Neural progenitor cell (in vitro differentiated cells): ENCODE measurements at regions not wholly inside any gene's neighbourhood (a gene's known extent, or its start where the extent isn't known, plus 50 kb on each side); places are given as distances from the start of the nearest gene placed in this dataset.

Experiments used
- DNase-seq: peaks from one replicate; pipeline ENCODE4 v3.0.0-alpha.2; 2016; ENCODE audit warnings: low spot score
- H2AFZ ChIP-seq: fragments of 200-600 bp; sonication (generic); replicated peaks from 2 replicates; pipeline ENCODE4 v1.6.1; 2016; ENCODE audit warnings: antibody characterized with exemption
- H3F3A ChIP-seq: fragments of 200-600 bp; sonication (generic); 2 replicates; pipeline ENCODE4 v1.6.1; 2016; ENCODE audit warnings: antibody characterized with exemption, low read depth
- H3K27ac ChIP-seq: fragments of 200-600 bp; sonication (generic); 2 replicates; pipeline ENCODE4 v1.5.1; 2016; ENCODE audit warnings: mild to moderate bottlenecking
- H3K27me3 ChIP-seq: fragments of 200-600 bp; sonication (generic); 2 replicates; pipeline ENCODE4 v1.6.1; 2016; ENCODE audit warnings: mild to moderate bottlenecking, moderate library complexity
- H3K36me3 ChIP-seq: fragments of 200-600 bp; sonication (generic); 2 replicates; pipeline ENCODE4 v1.5.1; 2016
- H3K4me1 ChIP-seq: fragments of 200-600 bp; sonication (generic); 2 replicates; pipeline ENCODE4 v1.6.1; 2016; ENCODE audit warnings: mixed run types
- H3K4me2 ChIP-seq: fragments of 200-600 bp; sonication (generic); 2 replicates; pipeline ENCODE4 v1.6.1; 2016
- H3K4me3 ChIP-seq: fragments of 200-600 bp; sonication (generic); 2 replicates; pipeline ENCODE4 v1.5.1; 2016
- H3K79me2 ChIP-seq: fragments of 200-600 bp; sonication (generic); 2 replicates; pipeline ENCODE4 v1.6.1; 2016; ENCODE audit warnings: low read depth
- H3K9ac ChIP-seq: fragments of 200-600 bp; sonication (generic); 2 replicates; pipeline ENCODE4 v1.6.1; 2016
- H3K9me3 ChIP-seq: fragments of 200-600 bp; sonication (generic); 2 replicates; pipeline ENCODE4 v1.5.1; 2016; ENCODE audit warnings: low read depth
- H4K20me1 ChIP-seq: fragments of 200-600 bp; sonication (generic); 2 replicates; pipeline ENCODE4 v1.6.1; 2016; ENCODE audit warnings: low read depth
- H3K27ac Mint-ChIP-seq: 3 replicates; pipeline ENCODE4 v1.8.0; 2021; ENCODE audit warnings: mixed read lengths
- H3K27me3 Mint-ChIP-seq: 2 replicates; pipeline ENCODE4 v1.8.0; 2022; ENCODE audit warnings: low read depth, mild to moderate bottlenecking, inconsistent platforms, moderate library complexity, mixed read lengths; ENCODE audit not compliant: insufficient read depth
- H3K36me3 Mint-ChIP-seq: 3 replicates; pipeline ENCODE4 v1.8.0; 2021; ENCODE audit warnings: mixed read lengths
- H3K4me1 Mint-ChIP-seq: 3 replicates; pipeline ENCODE4 v1.8.0; 2021; ENCODE audit warnings: mixed read lengths
- H3K4me3 Mint-ChIP-seq: 3 replicates; pipeline ENCODE4 v1.8.0; 2021; ENCODE audit warnings: mild to moderate bottlenecking, moderate library complexity, mixed read lengths
- H3K9me3 Mint-ChIP-seq: 3 replicates; pipeline ENCODE4 v1.8.0; 2020; ENCODE audit warnings: mixed read lengths
- EZH2 ChIP-seq: fragments of 200-600 bp; sonication (generic); IDR thresholded peaks from 2 replicates; pipeline ENCODE4 v1.6.1; 2017; ENCODE audit warnings: antibody characterized with exemption, mild to moderate bottlenecking, moderate library complexity
- EZH2phosphoT487 ChIP-seq: fragments of 200-600 bp; sonication (generic); IDR thresholded peaks from 2 replicates; pipeline ENCODE4 v1.6.1; 2017; ENCODE audit warnings: antibody characterized with exemption
- TF ChIP-seq, protein P1 (sequence below): fragments of 200-600 bp; sonication (generic); IDR thresholded peaks from 2 replicates; pipeline ENCODE4 v1.5.1; 2017; ENCODE audit warnings: antibody characterized with exemption, mild to moderate bottlenecking

GRCh38 chr3:3745693-3746092, 53.5 kb upstream of the LRRN1 start:
- no peak for DNase-seq
- no peak overlapping the region for H3K9ac ChIP-seq
- no peaks in the 10 kb centered on the region for H3K9me3 ChIP-seq
- no peak overlapping the region for H2AFZ ChIP-seq
- no peak overlapping the region for H3K4me3 Mint-ChIP-seq
- H3K9me3 Mint-ChIP-seq = no peaks in the 10 kb centered on the region
- TF ChIP-seq EZH2 (no peak), EZH2phosphoT487 (no peak)
- TF ChIP-seq, protein P1, sequence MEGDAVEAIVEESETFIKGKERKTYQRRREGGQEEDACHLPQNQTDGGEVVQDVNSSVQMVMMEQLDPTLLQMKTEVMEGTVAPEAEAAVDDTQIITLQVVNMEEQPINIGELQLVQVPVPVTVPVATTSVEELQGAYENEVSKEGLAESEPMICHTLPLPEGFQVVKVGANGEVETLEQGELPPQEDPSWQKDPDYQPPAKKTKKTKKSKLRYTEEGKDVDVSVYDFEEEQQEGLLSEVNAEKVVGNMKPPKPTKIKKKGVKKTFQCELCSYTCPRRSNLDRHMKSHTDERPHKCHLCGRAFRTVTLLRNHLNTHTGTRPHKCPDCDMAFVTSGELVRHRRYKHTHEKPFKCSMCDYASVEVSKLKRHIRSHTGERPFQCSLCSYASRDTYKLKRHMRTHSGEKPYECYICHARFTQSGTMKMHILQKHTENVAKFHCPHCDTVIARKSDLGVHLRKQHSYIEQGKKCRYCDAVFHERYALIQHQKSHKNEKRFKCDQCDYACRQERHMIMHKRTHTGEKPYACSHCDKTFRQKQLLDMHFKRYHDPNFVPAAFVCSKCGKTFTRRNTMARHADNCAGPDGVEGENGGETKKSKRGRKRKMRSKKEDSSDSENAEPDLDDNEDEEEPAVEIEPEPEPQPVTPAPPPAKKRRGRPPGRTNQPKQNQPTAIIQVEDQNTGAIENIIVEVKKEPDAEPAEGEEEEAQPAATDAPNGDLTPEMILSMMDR = no peak
- no peak overlapping the region for H3K27ac Mint-ChIP-seq
- no peak overlapping the region for H3K4me2 ChIP-seq
- no peak overlapping the region for H3K4me3 ChIP-seq
- peaks cover 11% of the 10 kb centered on the region for H3K4me1 Mint-ChIP-seq
- H3K36me3 ChIP-seq = no peaks in the 10 kb centered on the region
- no peaks in the 10 kb centered on the region for H3K36me3 Mint-ChIP-seq
- H3K79me2 ChIP-seq = no peaks in the 10 kb centered on the region
- H4K20me1 ChIP-seq = no peaks in the 10 kb centered on the region
- H3F3A ChIP-seq = no peaks in the 10 kb centered on the region
- H3K27me3 Mint-ChIP-seq = peaks cover 6% of the 10 kb centered on the region
- H3K4me1 ChIP-seq = peaks cover 4% of the 10 kb centered on the region
- no peaks in the 10 kb centered on the region for H3K27me3 ChIP-seq
- H3K27ac ChIP-seq = no peak overlapping the region

DNA sequence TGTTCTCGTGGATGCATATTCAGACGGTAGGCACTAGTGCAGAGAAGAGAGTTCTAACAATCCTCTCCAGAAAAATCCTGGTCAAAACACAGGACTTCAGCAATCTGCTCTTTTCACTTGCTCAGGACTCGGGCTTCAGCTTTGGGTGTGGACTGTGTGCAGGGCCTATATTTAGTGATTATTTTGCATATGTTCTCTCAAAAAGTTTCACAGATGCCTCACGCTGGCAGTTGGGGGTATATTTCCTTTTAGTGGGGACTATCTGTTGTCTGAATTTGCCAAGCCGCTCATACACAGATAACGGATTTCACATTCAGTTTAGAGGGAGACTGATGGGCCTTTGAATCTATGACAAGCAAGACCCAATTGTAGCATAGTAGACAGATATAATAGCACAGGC, 54.4 kb upstream of the LRRN1 start:
- Mint-ChIP-seq H3K27ac (no peak overlapping the region), H3K4me1 (peaks cover 18% of the 10 kb centered on the region), H3K36me3 (no peaks in the 10 kb centered on the region), H3K9me3 (no peaks in the 10 kb centered on the region), H3K27me3 (peaks cover 6% of the 10 kb centered on the region), H3K4me3 (no peak overlapping the region)
- no peak overlapping the region for H3K27ac ChIP-seq
- no peaks in the 10 kb centered on the region for H3K9me3 ChIP-seq
- no peak overlapping the region for H2AFZ ChIP-seq
- H3F3A ChIP-seq = no peaks in the 10 kb centered on the region
- peaks cover 7% of the 10 kb centered on the region for H3K4me1 ChIP-seq
- no peaks in the 10 kb centered on the region for H4K20me1 ChIP-seq
- TF ChIP-seq EZH2phosphoT487 (no peak), EZH2 (no peak)
- TF ChIP-seq, protein P1 = no peak
- no peak overlapping the region for H3K4me3 ChIP-seq
- H3K9ac ChIP-seq = no peak overlapping the region
- H3K4me2 ChIP-seq = no peak overlapping the region
- no peaks in the 10 kb centered on the region for H3K79me2 ChIP-seq
- no peaks in the 10 kb centered on the region for H3K27me3 ChIP-seq
- no peaks in the 10 kb centered on the region for H3K36me3 ChIP-seq
- DNase-seq = no peak

- TF ChIP-seq EZH2phosphoT487 (no peak), EZH2 (no peak)
- TF ChIP-seq, protein P1 = no peak
- Histone ChIP-seq H3K9me3 (no peaks in the 10 kb centered on the region), H3K27me3 (no peaks in the 10 kb centered on the region), H3K36me3 (no peaks in the 10 kb centered on the region), H3K79me2 (no peaks in the 10 kb centered on the region), H3K4me1 (peaks cover 10% of the 10 kb centered on the region), H3K4me3 (no peak overlapping the region), H3K9ac (no peak overlapping the region), H3K4me2 (no peak overlapping the region), H3K27ac (no peak overlapping the region), H3F3A (no peaks in the 10 kb centered on the region), H4K20me1 (no peaks in the 10 kb centered on the region), H2AFZ (no peak overlapping the region)
- Mint-ChIP-seq H3K36me3 (no peaks in the 10 kb centered on the region), H3K4me1 (peaks cover 28% of the 10 kb centered on the region), H3K27ac (no peak overlapping the region), H3K4me3 (no peak overlapping the region), H3K27me3 (peaks cover 4% of the 10 kb centered on the region), H3K9me3 (no peaks in the 10 kb centered on the region)
- no peak for DNase-seq
Observed at GRCh38 chr3:3743754-3744153, 55.5 kb upstream of the LRRN1 start.

DNA sequence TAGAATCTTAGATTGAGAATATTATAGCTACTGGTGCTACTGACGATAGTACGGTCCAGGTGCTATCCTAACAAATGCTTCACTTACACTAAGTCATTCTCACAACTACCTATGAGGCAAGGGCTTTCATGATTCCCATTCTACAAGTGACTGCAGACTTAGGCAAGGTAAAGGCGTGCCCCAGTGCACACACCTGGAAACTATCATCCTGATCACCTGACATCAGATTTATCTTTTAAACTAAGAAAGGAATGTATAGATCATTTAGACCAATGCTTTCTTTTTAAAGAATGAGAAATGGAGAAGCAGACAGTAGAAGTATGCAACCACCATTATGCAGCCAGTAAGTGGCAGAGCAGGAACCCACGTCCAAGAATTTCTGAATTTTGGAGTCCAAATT, 59.2 kb upstream of the LRRN1 start:
- Histone ChIP-seq H4K20me1 (no peaks in the 10 kb centered on the region), H3K9ac (no peak overlapping the region), H3K79me2 (no peaks in the 10 kb centered on the region), H3K4me3 (no peak overlapping the region), H3K4me2 (no peak overlapping the region), H2AFZ (no peak overlapping the region), H3K4me1 (peaks cover 10% of the 10 kb centered on the region), H3K9me3 (no peaks in the 10 kb centered on the region), H3K27ac (no peak overlapping the region), H3K36me3 (no peaks in the 10 kb centered on the region), H3K27me3 (no peaks in the 10 kb centered on the region), H3F3A (no peaks in the 10 kb centered on the region)
- Mint-ChIP-seq H3K4me1 (peaks cover 28% of the 10 kb centered on the region), H3K27ac (no peak overlapping the region), H3K4me3 (no peak overlapping the region), H3K36me3 (no peaks in the 10 kb centered on the region), H3K9me3 (no peaks in the 10 kb centered on the region), H3K27me3 (peaks cover 6% of the 10 kb centered on the region)
- TF ChIP-seq EZH2phosphoT487 (no peak), EZH2 (no peak)
- TF ChIP-seq, protein P1 = no peak
- DNase-seq = no peak
